Neural cell (in vitro differentiated cells): ENCODE measurements at regions not wholly inside any gene's neighbourhood (a gene's known extent, or its start where the extent isn't known, plus 50 kb on each side); places are given as distances from the start of the nearest gene placed in this dataset.

ENCODE experiments used
- H2AFZ ChIP-seq: fragments of 200-600, 300-800 bp; sonication (generic), shearing (Covaris generic); 2 replicates; pipeline ENCODE4 v1.6.0; 2014; ENCODE audit warnings: low read depth, mild to moderate bottlenecking, antibody characterized with exemption, low read length, moderate library complexity
- H3F3A ChIP-seq: fragments of 200-600 bp; shearing (Covaris generic); 2 replicates; pipeline ENCODE4 v1.6.1; 2016; ENCODE audit warnings: mild to moderate bottlenecking, moderate library complexity, mixed read lengths, antibody characterized with exemption, low read length; ENCODE audit not compliant: insufficient read depth, poor library complexity, severe bottlenecking
- H3K27ac ChIP-seq: fragments of 200-600, 300-800 bp; sonication (generic), shearing (Covaris generic); 2 replicates; pipeline ENCODE4 v1.5.1; 2014; ENCODE audit warnings: mild to moderate bottlenecking, low read length, moderate library complexity
- H3K27me3 ChIP-seq: fragments of 300-800, 200-600 bp; sonication (generic), shearing (Covaris generic); 2 replicates; pipeline ENCODE4 v1.6.0; 2014; ENCODE audit warnings: mild to moderate bottlenecking, low read depth, low read length, moderate library complexity; ENCODE audit not compliant: insufficient read depth
- H3K36me3 ChIP-seq: fragments of 300-800, 200-600 bp; sonication (generic), shearing (Covaris generic); 2 replicates; pipeline ENCODE4 v1.5.1; 2014; ENCODE audit warnings: mild to moderate bottlenecking, antibody characterized with exemption, low read length, moderate library complexity; ENCODE audit not compliant: insufficient read depth
- H3K4me2 ChIP-seq: fragments of 300-800, 200-600 bp; sonication (generic), shearing (Covaris generic); 2 replicates; pipeline ENCODE4 v1.6.0; 2014; ENCODE audit warnings: mild to moderate bottlenecking, low read length
- H3K4me3 ChIP-seq: fragments of 300-800, 200-600 bp; sonication (generic), shearing (Covaris generic); 2 replicates; pipeline ENCODE4 v1.5.1; 2014; ENCODE audit warnings: mild to moderate bottlenecking, low read length, moderate library complexity
- H3K79me2 ChIP-seq: fragments of 200-600 bp; shearing (Covaris generic); replicated peaks from 2 replicates; pipeline ENCODE4 v1.6.0; 2014; ENCODE audit warnings: mild to moderate bottlenecking, low read length, moderate library complexity; ENCODE audit not compliant: insufficient read depth
- H3K9ac ChIP-seq: fragments of 300-800, 200-600 bp; sonication (generic), shearing (Covaris generic); 2 replicates; pipeline ENCODE4 v1.6.1; 2016; ENCODE audit warnings: mild to moderate bottlenecking, low read length, mixed read lengths
- H3K9me2 ChIP-seq: fragments of 200-600 bp; shearing (Covaris generic); 2 replicates; pipeline ENCODE4 v1.6.1; 2016; ENCODE audit warnings: mild to moderate bottlenecking, low read length, mixed read lengths; ENCODE audit not compliant: insufficient read depth
- H3K9me3 ChIP-seq: fragments of 200-600, 300-800 bp; sonication (generic), shearing (Covaris generic); 2 replicates; pipeline ENCODE4 v1.6.1; 2016; ENCODE audit warnings: mild to moderate bottlenecking, mixed run types, low read length, moderate library complexity, mixed read lengths
- H4K20me1 ChIP-seq: fragments of 200-600 bp; shearing (Covaris generic); 2 replicates; pipeline ENCODE4 v1.6.1; 2016; ENCODE audit warnings: mild to moderate bottlenecking, mixed run types; ENCODE audit not compliant: insufficient read depth
- EP300 ChIP-seq: fragments of 450-650 bp; conservative IDR thresholded peaks from 2 replicates; pipeline ENCODE4 v1.6.1; 2014; ENCODE audit warnings: antibody characterized with exemption, mild to moderate bottlenecking, moderate library complexity; ENCODE audit not compliant: poor library complexity, severe bottlenecking
- EZH2 ChIP-seq: fragments of 200-600, 300-800 bp; shearing (Covaris generic), sonication (generic); IDR thresholded peaks from 2 replicates; pipeline ENCODE4 v1.6.1; 2014; ENCODE audit warnings: antibody characterized with exemption, low read length, borderline replicate concordance, mild to moderate bottlenecking; ENCODE audit not compliant: insufficient read depth, poor library complexity, severe bottlenecking
- MXI1 ChIP-seq: fragments of 450-650 bp; conservative IDR thresholded peaks from 2 replicates; pipeline ENCODE4 v1.6.1; 2014; ENCODE audit warnings: antibody characterized with exemption, mild to moderate bottlenecking; ENCODE audit not compliant: poor library complexity, severe bottlenecking
- POLR2AphosphoS5 ChIP-seq: IDR thresholded peaks from 2 replicates; pipeline ENCODE4 v1.6.1; 2012
- RAD21 ChIP-seq: fragments of 450-650 bp; conservative IDR thresholded peaks from 2 replicates; pipeline ENCODE4 v1.6.1; 2014; ENCODE audit warnings: antibody characterized with exemption, mild to moderate bottlenecking, moderate library complexity
- SMC3 ChIP-seq: fragments of 450-650 bp; conservative IDR thresholded peaks from 2 replicates; pipeline ENCODE4 v1.6.1; 2014; ENCODE audit warnings: antibody characterized with exemption, mild to moderate bottlenecking, moderate library complexity; ENCODE audit not compliant: poor library complexity
- TAF1 ChIP-seq: IDR thresholded peaks from 2 replicates; pipeline ENCODE4 v1.6.1; 2012; ENCODE audit warnings: low read depth
- TF ChIP-seq, protein P1 (sequence below): fragments of 450-650 bp; IDR thresholded peaks from 2 replicates; pipeline ENCODE4 v1.5.1; 2014; ENCODE audit warnings: antibody characterized with exemption, mild to moderate bottlenecking, moderate library complexity; ENCODE audit not compliant: poor library complexity, severe bottlenecking
- TF ChIP-seq, protein P2 (sequence below): IDR thresholded peaks from 2 replicates; pipeline ENCODE4 v1.6.1; 2012; ENCODE audit warnings: borderline replicate concordance

DNA sequence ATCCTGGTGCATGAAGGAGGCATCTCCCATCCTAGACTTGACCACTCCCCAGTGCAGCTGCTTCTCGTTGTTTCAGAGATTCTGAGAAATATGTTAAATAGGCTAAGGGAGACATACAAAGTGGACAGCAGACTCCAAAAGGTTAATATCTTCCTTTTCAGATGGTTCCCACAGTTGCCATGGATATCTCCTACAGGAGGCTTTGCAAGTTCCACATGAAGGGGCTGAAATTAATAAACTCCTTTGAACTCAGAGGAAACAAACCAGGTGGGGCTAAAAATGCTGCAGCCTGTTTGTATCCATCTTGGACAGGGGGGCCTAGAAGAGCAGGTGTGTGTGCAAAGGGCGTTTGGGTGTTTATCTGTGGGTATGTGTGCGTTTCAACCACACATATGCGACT lies 257.4 kb upstream of the XYLT1 start:
- H4K20me1 ChIP-seq = no peaks in the 10 kb centered on the region
- H3K9me3 ChIP-seq = no peaks in the 10 kb centered on the region
- H2AFZ ChIP-seq = no peak overlapping the region
- no peaks in the 10 kb centered on the region for H3F3A ChIP-seq
- H3K9me2 ChIP-seq = no peaks in the 10 kb centered on the region
- no peak overlapping the region for H3K27ac ChIP-seq
- H3K36me3 ChIP-seq = no peaks in the 10 kb centered on the region
- H3K9ac ChIP-seq = no peak overlapping the region
- no peak overlapping the region for H3K4me3 ChIP-seq
- no peaks in the 10 kb centered on the region for H3K27me3 ChIP-seq
- no peak overlapping the region for H3K4me2 ChIP-seq
- no peak for TF ChIP-seq MXI1
- TF ChIP-seq SMC3 = no peak
- TF ChIP-seq EP300 = no peak
- no peak for TF ChIP-seq POLR2AphosphoS5
- TF ChIP-seq EZH2 = no peak
- no peaks in the 10 kb centered on the region for H3K79me2 ChIP-seq

DNA sequence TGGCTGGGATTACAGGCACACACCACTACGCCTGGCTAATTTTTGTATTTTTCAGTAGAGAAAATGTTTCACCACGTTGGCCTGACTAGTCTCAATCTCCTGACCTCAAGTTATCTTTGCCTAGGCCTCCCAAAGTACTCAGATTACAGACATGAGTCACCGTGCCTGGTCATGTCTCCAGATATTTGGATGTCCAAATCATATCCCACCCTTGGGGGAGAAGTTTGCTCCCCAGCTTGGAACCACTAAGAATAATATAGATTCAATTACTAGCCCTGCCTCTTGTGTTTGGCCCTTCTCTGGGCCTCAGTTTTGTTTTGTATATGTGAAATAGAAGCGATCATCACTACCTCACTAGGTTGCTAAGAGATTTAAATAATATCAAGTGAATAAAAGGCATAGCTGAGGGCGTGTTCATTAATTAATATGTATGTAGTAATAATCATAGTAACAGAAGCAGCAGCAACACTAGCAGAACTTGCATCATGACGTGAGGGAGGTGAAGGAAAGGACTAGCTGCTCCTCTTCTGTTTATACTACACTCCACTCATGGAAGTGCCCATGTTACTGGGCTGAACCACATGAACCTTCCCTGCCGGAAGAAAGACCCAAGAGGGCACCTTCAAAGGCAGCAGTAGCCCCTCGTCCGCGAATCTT lies 253.6 kb upstream of the XYLT1 start:
- Histone ChIP-seq H3F3A (no peaks in the 10 kb centered on the region), H3K4me3 (no peak overlapping the region), H3K9me2 (no peaks in the 10 kb centered on the region), H3K36me3 (no peaks in the 10 kb centered on the region), H4K20me1 (no peaks in the 10 kb centered on the region), H3K9ac (no peak overlapping the region), H3K27ac (no peak overlapping the region), H2AFZ (no peak overlapping the region), H3K9me3 (no peaks in the 10 kb centered on the region), H3K4me2 (no peak overlapping the region), H3K79me2 (no peaks in the 10 kb centered on the region), H3K27me3 (no peaks in the 10 kb centered on the region)
- TF ChIP-seq TAF1 = no peak
- TF ChIP-seq SMC3 = no peak
- TF ChIP-seq, protein P1, sequence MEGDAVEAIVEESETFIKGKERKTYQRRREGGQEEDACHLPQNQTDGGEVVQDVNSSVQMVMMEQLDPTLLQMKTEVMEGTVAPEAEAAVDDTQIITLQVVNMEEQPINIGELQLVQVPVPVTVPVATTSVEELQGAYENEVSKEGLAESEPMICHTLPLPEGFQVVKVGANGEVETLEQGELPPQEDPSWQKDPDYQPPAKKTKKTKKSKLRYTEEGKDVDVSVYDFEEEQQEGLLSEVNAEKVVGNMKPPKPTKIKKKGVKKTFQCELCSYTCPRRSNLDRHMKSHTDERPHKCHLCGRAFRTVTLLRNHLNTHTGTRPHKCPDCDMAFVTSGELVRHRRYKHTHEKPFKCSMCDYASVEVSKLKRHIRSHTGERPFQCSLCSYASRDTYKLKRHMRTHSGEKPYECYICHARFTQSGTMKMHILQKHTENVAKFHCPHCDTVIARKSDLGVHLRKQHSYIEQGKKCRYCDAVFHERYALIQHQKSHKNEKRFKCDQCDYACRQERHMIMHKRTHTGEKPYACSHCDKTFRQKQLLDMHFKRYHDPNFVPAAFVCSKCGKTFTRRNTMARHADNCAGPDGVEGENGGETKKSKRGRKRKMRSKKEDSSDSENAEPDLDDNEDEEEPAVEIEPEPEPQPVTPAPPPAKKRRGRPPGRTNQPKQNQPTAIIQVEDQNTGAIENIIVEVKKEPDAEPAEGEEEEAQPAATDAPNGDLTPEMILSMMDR = no peak
- TF ChIP-seq POLR2AphosphoS5 = no peak
- no peak for TF ChIP-seq MXI1
- TF ChIP-seq, protein P2, sequence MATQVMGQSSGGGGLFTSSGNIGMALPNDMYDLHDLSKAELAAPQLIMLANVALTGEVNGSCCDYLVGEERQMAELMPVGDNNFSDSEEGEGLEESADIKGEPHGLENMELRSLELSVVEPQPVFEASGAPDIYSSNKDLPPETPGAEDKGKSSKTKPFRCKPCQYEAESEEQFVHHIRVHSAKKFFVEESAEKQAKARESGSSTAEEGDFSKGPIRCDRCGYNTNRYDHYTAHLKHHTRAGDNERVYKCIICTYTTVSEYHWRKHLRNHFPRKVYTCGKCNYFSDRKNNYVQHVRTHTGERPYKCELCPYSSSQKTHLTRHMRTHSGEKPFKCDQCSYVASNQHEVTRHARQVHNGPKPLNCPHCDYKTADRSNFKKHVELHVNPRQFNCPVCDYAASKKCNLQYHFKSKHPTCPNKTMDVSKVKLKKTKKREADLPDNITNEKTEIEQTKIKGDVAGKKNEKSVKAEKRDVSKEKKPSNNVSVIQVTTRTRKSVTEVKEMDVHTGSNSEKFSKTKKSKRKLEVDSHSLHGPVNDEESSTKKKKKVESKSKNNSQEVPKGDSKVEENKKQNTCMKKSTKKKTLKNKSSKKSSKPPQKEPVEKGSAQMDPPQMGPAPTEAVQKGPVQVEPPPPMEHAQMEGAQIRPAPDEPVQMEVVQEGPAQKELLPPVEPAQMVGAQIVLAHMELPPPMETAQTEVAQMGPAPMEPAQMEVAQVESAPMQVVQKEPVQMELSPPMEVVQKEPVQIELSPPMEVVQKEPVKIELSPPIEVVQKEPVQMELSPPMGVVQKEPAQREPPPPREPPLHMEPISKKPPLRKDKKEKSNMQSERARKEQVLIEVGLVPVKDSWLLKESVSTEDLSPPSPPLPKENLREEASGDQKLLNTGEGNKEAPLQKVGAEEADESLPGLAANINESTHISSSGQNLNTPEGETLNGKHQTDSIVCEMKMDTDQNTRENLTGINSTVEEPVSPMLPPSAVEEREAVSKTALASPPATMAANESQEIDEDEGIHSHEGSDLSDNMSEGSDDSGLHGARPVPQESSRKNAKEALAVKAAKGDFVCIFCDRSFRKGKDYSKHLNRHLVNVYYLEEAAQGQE = no peak
- no peak for TF ChIP-seq EZH2
- no peak for TF ChIP-seq RAD21
- TF ChIP-seq EP300 = no peak
